ENCODE measurements at regions not wholly inside any gene's neighbourhood (a gene's known extent, or its start where the extent isn't known, plus 50 kb on each side); places are given as distances from the start of the nearest gene placed in this dataset.
A peak's percentile ranks its signal among the peaks of the same experiment; 100 is the strongest.

DNA sequence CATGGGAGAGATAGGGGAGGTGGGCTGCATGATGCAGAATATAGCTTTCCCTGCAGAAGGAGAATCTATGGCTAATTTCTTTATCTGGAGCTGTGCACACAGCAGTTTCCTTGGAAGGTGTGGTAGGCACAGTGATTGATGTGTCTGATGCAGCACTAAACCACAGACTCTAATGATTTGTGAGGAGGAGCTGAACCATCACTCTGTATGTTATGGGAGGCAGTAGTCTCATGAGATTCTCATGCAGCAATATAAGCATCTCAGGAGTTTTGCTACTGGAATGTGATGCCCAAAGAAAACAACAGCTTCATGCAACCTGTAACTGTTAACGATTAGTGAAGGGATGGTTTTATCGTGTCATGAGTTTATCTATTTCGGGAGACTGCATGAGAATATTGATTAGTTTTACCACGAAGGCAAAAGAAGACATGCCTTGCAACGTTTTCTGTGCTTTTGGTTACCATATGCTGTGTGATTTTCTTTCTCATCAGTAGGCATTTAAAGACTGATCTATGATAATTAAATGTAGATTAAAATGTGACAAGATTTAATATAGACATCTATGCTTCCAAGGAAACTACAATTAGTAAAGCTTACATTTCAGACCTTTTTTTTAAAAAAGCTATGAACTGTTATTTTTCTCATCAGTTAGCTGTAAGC is 286.8 kb downstream of the ARL6IP6 start:
- no peak for DNase-seq (ENCODE audit: low read depth in 2 of 2)

DNA sequence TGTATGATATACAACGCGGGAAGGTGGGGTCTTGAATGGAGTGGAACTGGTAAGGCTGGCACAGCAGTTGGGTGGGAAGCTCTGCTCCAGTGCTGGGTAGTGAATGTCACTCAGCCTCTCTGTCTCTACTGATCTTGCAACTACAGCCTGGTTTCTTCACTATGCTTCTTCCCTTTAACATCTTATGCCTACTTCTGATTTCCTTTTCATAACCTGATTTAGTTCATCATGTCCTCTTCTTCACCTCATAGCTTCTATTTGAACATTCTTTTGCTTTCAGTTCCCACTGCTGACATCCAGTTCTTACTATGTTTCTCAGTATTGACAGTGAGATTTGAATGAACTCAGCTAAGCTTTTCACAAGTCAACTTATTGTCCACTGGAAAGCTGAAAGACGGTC is 286.2 kb downstream of the ARL6IP6 start:
- DNase-seq (ENCODE audit: low read depth in 2 of 2): no peak

DNA sequence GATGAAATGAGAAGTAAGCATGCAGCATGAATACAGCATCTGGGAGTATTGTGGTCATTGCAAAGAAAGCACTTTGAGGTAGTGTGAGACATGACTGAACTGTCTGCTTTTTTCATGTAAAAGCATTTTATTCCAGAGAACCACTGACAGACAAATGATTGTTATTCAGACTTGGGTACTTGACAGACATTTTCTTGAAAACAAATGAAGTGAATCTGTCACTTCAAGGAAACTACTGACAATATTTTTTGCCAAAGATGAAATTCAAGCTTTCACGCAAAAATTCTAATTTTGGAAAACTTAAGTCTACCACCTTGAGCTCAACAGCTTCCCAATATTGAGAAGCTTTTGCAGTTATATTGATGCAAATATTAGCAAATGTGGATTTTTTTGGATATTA is 255.7 kb downstream of the ARL6IP6 start:
- no peak for DNase-seq (ENCODE audit: low read depth in 2 of 2)

DNA sequence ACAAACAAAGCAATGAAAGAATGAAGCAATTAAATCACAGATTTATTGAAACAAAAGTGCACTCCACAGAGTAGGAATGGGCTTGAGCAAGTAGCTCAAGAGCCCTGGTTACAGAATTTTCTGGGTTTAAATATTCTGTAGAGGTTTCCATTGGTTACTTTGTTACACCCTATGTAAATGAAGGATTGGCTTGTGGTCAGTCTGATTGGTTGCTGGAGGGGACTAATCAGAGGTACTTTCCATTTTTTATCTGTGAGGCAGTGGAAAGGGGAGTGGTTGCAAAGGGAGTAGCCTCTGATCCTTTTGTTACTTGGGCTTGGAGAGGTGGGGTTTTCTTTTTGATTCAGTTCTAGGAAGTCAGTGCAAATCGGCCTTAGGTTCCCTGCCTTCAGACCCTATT is 253.3 kb downstream of the ARL6IP6 start:
- no peak for DNase-seq (ENCODE audit: low read depth in 2 of 2)

DNA sequence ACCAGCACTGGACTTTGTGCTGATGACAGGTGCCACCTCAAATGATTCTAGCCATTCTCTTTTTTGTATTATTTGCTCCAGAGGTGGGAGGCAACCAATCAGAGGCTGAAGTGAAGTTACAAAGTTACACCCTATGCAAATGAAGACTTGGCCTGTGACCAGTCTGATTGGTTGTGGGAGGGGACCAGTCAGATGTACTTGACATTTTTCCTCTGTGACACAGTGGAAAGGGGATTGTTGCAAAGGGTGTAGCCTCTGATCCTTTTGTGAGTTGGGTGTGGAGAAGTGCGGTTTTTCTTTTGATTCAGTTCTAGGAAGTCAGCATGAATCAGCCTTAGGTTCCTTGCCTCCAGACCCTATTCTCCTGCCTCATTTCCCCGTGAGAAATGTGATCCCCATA is 244.0 kb downstream of the ARL6IP6 start:
- no peak for DNase-seq (ENCODE audit: low read depth in 2 of 2)

DNA sequence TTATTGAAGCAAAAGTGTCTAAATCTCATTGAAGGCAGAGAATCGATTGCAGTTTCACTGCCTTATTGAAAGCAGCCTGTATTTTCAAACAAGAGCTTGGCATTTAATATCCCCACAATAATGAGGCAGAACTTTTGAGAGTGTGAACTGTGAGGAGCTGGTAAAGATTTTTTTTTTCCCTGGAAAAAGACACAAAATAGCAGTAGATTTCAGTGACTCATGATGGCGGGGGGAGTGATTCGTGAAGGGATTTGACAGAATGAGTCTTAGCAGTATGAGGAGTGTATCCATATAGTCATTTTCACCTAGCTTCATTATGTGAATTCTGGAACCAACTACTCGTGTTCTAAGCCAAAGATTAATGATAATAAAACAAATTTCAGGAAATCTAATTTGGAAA is 242.9 kb downstream of the ARL6IP6 start:
- no peak for DNase-seq (ENCODE audit: low read depth in 2 of 2)

DNA sequence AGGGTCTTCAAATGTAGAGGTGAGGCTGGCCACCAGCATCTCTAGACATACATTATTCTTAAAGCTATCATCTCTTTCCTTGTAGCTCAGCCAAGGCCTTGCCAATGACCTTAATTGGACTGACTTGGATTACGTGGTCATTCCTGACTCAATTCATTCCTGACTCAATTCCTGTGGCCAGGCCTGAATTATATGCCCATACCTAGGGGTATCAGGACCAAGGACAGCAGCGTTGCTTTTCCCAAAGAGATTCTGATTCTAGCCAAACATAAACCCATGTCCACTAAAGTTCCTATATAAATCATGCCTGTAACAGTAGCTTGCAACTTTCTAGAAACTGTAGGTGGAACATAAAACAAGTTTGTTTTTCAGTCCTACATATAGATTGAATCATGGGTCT is 231.7 kb downstream of the ARL6IP6 start:
- no peak for DNase-seq (ENCODE audit: low read depth in 2 of 2)

DNA sequence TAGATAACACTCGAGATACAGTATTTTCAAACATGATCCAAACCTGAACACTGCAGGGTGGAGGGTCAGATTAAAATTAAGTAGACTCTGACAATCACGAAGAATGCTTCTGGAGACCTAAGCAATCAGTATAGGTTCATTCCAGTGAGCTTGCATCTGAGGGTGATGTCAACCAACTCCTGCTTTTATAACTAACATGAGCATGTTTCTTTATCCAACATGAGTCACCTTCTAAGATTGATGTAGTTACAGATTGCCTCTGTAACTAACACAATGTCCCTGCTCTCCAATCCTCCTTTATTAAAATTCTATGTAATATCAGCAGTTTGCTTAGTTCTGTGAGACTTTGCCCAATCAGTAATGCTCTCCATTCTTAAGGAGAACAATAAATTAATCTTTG is 225.7 kb downstream of the ARL6IP6 start:
- no peak for DNase-seq (ENCODE audit: low read depth in 2 of 2)

DNA sequence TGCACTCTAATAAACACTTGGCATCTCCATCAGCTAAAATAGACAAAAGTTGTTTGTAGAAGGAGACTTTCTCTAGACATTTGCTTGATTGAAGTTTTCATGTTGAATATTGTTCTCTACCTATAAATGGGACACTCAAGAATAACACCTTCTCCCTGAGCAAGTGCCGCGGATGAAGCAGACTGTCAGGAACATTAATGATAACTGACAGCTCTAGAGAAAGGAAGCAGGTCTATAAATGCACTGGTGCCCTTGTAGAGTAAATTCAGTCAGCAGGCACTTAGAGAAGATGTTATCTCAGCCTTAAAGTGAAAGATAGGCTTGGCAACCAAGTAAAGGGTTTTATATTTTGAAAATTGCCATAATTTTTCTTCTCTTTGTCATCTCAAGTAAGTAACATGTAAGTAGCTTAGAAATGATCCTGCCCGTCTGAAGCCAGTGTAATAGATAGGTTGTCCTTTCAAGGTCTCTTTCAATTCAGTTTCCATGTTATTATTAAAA is 224.6 kb downstream of the ARL6IP6 start:
- no peak for DNase-seq (ENCODE audit: low read depth in 2 of 2)

DNA sequence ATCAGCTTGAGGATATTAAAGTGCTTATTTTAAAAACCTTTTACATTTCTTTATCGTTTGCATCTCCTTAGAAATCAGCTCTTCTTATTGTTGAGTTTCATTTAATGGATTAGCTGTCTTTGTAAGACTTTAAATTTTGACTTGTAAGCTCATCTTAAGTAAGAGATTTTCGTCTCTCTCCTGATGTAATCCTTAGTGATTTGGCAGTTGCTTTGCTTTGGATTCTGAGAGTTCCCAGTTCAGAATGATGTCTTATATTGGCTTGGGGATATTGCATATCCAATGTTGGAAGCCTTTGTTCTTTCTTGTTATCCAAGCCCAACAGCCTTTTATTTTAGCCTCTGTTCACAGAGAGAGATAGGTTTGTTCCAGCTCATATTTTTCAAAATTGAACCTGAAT is 212.1 kb downstream of the ARL6IP6 start:
- no peak for DNase-seq (ENCODE audit: low read depth in 2 of 2)

DNA sequence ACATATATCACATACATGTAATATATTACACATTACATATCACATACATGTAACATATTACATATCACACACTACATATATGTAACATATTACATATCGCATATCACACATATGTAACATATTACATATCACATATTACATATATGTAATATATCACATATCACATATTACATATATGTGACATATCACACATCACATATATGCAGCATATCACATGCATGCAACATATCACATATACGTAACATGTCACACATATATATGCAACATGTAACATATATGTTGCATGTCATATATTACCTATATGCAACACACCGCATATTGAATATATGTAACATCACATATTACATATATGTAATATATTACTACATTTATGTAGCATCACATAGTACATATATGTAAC is 211.2 kb downstream of the ARL6IP6 start:
- DNase-seq (ENCODE audit: low read depth in 2 of 2): no peak

DNA sequence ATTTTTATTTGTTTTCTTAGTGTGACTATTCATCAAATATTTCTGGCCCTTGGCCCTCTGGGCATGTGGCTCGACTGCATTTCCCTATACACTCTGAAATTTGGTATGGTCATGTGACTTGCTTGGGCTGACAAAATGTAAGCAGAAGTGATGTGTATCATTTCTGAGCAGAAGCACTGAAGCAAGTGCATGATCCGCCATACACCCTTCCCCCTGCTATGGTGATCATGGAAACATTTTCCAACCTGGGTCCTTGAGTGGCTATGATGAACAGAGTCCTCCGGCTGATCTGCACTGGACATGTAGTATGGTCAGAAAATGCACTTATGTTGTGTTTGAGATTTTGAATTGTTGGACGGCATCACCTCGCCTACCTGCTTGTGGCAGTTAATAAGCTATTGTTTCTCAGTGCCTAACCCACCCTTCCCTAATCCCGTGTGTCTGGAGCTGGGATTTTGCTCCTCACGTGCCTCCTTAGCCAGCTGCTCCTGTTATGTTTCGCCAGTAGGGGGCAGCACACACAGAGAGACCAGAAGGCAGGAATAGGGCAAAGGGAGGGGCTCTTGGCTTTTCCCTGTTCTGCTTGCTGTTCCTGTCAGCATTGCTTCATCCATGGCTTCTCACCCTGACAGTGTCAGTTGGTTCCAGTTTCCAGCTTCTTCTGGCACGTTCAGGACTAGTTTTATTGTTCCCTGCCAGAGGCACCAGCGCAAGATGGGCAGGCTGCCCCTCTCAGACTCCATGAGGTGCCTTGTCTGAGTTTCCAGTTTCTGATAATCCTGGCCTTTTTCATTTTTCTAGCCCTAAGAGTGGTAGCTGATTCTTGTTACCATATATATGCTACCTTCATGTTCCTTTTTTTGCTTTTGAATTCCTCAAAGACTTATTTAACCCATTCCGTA is 207.4 kb downstream of the ARL6IP6 start:
- peak; percentile 3 to 26 for DNase-seq (ENCODE audit: low read depth in 2 of 2)

DNA sequence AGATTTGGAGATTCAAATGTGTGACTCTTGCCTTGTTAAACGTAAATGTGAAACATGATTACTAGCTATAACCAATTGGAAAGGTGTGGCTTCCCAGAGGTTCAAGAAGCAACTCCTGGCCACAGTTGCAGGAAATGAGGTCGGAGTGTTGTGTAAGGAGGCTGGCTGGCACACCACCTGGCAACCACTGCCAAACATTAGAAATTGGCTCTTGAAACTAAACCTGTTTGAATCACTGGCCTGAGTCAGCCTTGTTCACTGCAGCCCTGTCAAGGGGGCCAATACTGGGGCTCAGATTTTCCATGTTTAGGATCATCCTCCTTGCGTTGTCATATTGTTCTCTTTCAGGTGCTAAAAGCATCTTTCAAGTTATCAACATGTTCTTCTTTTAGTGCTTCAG is 206.3 kb downstream of the ARL6IP6 start:
- DNase-seq (ENCODE audit: low read depth in 2 of 2): no peak

DNA sequence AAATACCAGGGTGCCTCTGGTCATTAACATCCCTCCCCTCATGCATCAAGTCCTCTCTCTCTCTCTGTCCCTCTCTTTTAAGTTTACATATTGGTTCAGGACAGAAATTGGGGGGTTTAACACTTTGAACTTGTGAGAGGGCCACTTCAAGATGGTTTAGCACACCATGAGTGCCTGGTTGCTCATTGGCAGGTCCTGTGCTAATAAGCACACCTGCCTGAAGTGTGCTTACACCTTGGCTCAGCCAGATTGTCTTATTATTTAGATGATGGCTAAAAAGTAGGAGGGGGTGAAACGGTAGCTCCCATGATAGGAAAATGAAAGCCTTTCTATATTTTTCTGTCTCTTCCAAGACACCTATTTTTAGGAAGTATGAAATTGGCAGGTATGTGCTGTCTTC is 205.8 kb downstream of the ARL6IP6 start:
- DNase-seq (ENCODE audit: low read depth in 2 of 2): no peak

DNA sequence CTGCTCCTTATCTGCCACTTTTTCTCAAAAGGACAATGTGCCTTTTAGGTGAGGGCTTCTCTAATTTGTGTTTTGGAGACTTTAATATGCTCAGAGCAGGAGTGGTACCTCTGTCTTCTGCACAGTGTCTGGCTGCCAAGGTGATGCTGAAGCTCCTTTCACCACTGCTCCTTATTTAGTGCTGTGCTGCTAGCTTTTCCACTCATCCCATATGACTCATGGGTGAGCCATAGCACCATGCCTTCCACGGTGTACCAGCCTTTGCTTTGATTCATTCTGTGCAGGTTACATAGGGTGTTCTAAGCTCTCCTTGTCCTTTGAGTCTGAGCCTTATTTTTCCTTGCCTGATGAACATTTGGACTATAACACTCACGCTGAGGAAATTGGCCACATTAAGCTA is 202.4 kb downstream of the ARL6IP6 start:
- DNase-seq (ENCODE audit: low read depth in 2 of 2): no peak

DNA sequence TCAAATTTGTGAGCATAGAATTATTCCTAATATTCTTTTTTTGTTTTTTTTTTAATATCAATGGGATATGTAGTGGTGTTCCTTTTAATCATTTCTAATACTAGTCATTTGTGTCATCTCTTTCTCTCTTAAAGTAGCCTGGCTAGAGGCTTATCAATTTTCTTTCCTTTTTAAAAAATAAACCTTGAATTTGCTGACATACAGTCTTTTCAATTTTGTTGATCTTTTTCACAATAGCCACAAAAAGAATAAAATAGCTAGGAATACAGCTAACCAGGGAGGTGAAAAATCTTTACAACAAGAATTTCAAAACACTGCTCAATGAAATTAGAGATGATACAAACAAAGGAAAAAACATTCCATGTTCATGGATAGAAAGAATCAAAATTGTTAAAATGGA is 192.6 kb downstream of the ARL6IP6 start:
- no peak for DNase-seq (ENCODE audit: low read depth in 2 of 2)

DNA sequence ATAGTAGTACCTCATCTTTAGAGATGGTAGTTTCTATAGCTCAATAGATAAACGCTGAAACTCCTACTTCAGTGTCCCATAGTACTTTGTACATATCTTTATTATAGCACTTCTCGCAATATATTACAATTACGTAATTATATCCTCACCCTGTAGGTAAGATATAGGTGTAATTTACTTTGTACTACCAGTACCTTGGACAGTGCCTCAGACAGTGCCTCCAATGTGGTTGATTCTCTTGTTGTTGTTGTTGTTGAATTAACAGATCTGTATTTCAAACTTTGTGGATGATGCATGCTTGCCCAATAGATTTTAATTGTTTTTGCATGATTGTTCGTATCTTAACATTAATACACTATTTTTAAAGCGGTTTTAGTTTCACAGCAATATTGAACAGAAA is 188.6 kb downstream of the ARL6IP6 start:
- DNase-seq (ENCODE audit: low read depth in 2 of 2): no peak

DNA sequence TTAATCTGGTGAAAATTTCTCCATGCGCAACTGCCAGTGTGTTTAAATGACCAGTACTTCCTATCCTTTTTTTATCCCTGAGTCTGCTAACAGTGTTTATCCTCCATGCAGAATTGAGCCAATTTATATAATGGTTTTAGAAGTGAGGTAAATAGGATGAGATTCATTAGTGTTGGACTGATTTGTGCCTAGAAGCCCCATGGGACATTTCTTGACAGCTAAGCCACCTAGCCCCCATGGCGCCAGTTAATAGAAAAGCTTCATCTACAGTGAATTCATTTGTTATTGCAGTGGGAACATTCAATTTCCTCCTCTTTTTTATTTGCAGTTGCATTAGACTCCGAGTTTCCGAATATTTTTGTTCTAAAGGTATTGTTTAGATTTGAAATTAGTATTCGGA is 175.6 kb downstream of the ARL6IP6 start:
- DNase-seq (ENCODE audit: low read depth in 2 of 2): no peak

DNA sequence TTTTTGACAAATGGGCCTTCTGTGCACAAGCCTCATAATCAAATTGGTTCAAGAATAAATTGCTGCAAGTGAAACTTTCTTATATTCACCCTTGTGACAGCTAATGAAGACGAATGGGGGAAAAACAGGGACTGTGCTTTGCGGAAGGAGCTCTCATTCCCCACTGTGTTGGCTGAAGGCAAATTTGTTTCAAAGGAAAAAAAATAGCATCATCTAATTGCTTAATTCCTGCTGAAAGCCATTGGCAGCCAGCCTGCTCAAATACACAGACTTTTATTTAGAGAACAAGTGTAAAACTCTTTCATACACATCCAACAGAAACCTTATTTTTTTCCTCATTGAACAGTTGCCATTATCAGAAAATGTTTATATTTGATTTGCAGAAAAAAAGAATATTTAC is 172.3 kb downstream of the ARL6IP6 start:
- DNase-seq (ENCODE audit: low read depth in 2 of 2): no peak

DNA sequence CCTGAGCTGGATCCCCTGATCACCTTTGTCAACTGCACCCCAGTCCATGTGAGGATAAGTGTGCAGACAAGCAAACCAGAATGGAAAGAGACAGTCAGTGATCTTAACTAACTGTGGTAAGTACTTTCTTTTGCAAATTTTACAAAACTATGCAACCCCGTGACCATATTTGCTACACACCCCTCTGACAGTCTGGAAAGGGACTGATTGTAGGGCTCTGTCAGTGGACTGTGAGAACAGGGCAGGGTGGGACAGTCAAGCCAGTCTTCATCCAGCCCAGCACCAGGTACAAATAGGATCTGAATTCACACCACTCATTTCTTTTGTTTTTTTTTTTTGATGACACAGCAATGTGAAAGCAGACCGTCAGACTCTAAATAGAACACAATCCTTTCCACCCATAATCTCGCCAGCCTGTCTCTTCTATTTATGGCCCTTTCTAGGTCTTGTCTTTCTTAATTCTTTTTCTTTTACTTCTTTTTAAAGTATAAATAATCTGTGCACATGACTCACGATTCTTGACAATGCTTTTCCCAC is 165.6 kb downstream of the ARL6IP6 start:
- no peak for DNase-seq (ENCODE audit: low read depth in 2 of 2)

DNA sequence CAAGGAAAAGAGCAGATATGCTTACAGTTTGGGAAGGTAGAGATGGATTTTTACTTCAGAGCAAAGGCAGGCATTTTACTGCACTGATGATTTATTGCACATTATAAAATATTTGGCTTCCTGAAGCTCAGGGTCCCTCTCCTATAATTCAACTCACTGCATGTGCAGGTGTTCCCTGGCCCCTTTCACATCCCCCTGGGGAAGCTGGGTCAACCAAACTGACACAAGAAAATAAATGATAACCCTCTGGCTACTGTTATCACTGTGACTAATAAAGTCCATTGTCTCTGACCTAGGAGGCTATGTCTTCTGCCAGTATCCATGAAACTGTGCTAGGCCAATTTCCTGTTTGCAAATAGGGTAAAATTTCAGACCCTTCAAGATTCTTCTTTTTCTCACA is 163.1 kb downstream of the ARL6IP6 start:
- DNase-seq (ENCODE audit: low read depth in 2 of 2): no peak

DNA sequence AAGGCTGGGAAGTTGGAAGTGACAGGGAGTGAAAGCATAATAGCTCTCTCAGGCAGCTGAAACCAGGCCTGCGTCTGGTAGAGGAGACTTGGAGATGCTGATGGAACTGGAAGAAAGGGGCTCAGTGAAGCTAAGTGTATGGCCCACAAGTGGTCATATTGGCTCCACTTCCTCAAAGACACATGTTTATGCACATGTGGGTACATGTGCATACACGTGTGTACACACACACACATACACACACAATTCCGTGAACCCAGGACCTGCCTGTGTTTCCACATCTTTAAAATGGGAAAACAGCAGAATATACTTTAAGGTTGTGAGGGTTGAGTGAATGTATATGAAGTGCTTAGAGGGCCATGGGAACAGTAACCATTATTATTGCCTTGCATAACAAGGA is 160.9 kb downstream of the ARL6IP6 start:
- DNase-seq (ENCODE audit: low read depth in 2 of 2): no peak
